Brain microvascular endothelial cell (primary cell): ENCODE measurements at regions not wholly inside any gene's neighbourhood (a gene's known extent, or its start where the extent isn't known, plus 50 kb on each side); places are given as distances from the start of the nearest gene placed in this dataset.

Source experiments
- DNase-seq: peaks from one replicate; pipeline ENCODE4 v3.0.0-alpha.2; 2020
- H3K27ac ChIP-seq: fragments of 250-450 bp; sonication (Bioruptor Pico); 2 replicates; pipeline ENCODE4 v1.5.1; 2020; ENCODE audit warnings: mild to moderate bottlenecking, moderate library complexity
- H3K27me3 ChIP-seq: fragments of 250-450 bp; sonication (Bioruptor Pico); replicated peaks from 2 replicates; pipeline ENCODE4 v1.5.1; 2020; ENCODE audit warnings: mild to moderate bottlenecking
- H3K36me3 ChIP-seq: fragments of 250-450 bp; sonication (Bioruptor Pico); replicated peaks from 2 replicates; pipeline ENCODE4 v1.5.1; 2020; ENCODE audit warnings: mild to moderate bottlenecking
- H3K4me3 ChIP-seq: 2 replicates; pipeline ENCODE4 v1.5.1; 2011; ENCODE audit warnings: low read depth, mild to moderate bottlenecking, control low read depth, low read length, moderate library complexity
- CTCF ChIP-seq: IDR thresholded peaks from 2 replicates; pipeline ENCODE4 v1.5.1; 2011; ENCODE audit warnings: low read depth, mild to moderate bottlenecking, moderate library complexity, low read length, control low read depth, inconsistent platforms; ENCODE audit errors: missing control alignments
- in situ Hi-C: cut with HindIII; loops from 2 replicates; pipeline ENCODE4 v1.10.0; 2017; ENCODE audit warnings: low sequenced_read_pairs, low pct_ligation_motif_present

- H3K27ac ChIP-seq, result no peak overlapping the region
- in situ Hi-C loops, result no loop called here
- H3K27me3 ChIP-seq, result no peaks in the 10 kb centered on the region
- no peak overlapping the region for H3K4me3 ChIP-seq
- no peak for TF ChIP-seq CTCF
- DNase-seq, result no peak
- H3K36me3 ChIP-seq, result no peaks in the 10 kb centered on the region
Measured at GRCh38 chr6:139829576-139829975, 455.1 kb upstream of the CITED2 start.

GRCh38 chr6:139828751-139829519 is 454.5 kb upstream of the CITED2 start:
- no peak overlapping the region for H3K4me3 ChIP-seq
- no peak for DNase-seq
- no peaks in the 10 kb centered on the region for H3K36me3 ChIP-seq
- H3K27me3 ChIP-seq, result no peaks in the 10 kb centered on the region
- no peak overlapping the region for H3K27ac ChIP-seq
- in situ Hi-C loops, result no loop called here
- TF ChIP-seq CTCF, result no peak

- DNase-seq, result no peak
- in situ Hi-C loops, result no loop called here
- Histone ChIP-seq H3K36me3 (no peaks in the 10 kb centered on the region), H3K27ac (no peak overlapping the region), H3K4me3 (no peak overlapping the region), H3K27me3 (no peaks in the 10 kb centered on the region)
- no peak for TF ChIP-seq CTCF
Measured at GRCh38 chr6:139825935-139826374, 451.5 kb upstream of the CITED2 start.

GRCh38 chr6:139824864-139825263 is 450.4 kb upstream of the CITED2 start:
- no peaks in the 10 kb centered on the region for H3K27me3 ChIP-seq
- no peak overlapping the region for H3K4me3 ChIP-seq
- DNase-seq, result no peak
- TF ChIP-seq CTCF, result no peak
- H3K36me3 ChIP-seq, result no peaks in the 10 kb centered on the region
- in situ Hi-C loops, result no loop called here
- no peak overlapping the region for H3K27ac ChIP-seq

- no peaks in the 10 kb centered on the region for H3K27me3 ChIP-seq
- no peak overlapping the region for H3K27ac ChIP-seq
- no peaks in the 10 kb centered on the region for H3K36me3 ChIP-seq
- H3K4me3 ChIP-seq, result no peak overlapping the region
- in situ Hi-C loops, result no loop called here
- TF ChIP-seq CTCF, result no peak
- DNase-seq, result no peak
Measured at GRCh38 chr6:139823808-139824126, 449.3 kb upstream of the CITED2 start.
